ENCODE measurements at regions not wholly inside any gene's neighbourhood (a gene's known extent, or its start where the extent isn't known, plus 50 kb on each side); places are given as distances from the start of the nearest gene placed in this dataset.

GRCh38 chr22:47420211-47420610 lies 657.8 kb downstream of the TBC1D22A start:
- Histone ChIP-seq H4K20me1 (ENCODE audit: insufficient read depth) (no peaks in the 10 kb centered on the region), H3K9me2 (ENCODE audit: insufficient read depth) (no peaks in the 10 kb centered on the region), H3K9ac (no peak overlapping the region), H3K4me3 (no peak overlapping the region), H3K4me1 (ENCODE audit: insufficient read depth) (no peaks in the 10 kb centered on the region), H3K27ac (no peak overlapping the region), H3K4me2 (ENCODE audit: unreplicated experiment) (no peak overlapping the region), H3K36me3 (ENCODE audit: low read depth) (no peaks in the 10 kb centered on the region), H3F3A (ENCODE audit: insufficient read depth) (no peaks in the 10 kb centered on the region), H2AFZ (no peak overlapping the region), H3K9me3 (ENCODE audit: low read depth) (no peaks in the 10 kb centered on the region), H3K79me2 (ENCODE audit: insufficient read depth) (no peaks in the 10 kb centered on the region), H3K27me3 (replicated peaks; ENCODE audit: insufficient read depth) (no peaks in the 10 kb centered on the region)
- in situ Hi-C loops (cut with MboI): no loop called here
- 25 to 32% methylated on average over 3 of the region's 3 CpGs for WGBS, 2 experiments (ENCODE audit: low coverage in 1 of 2, low lambda C conversion rate in 2 of 2, missing lambda C conversion rate in 2 of 2)
- DNase-seq: no peak
- no peak for TF ChIP-seq EZH2phosphoT487 (IDR thresholded peaks at IDR 0.05; ENCODE audit: insufficient read depth, low read depth)
- no peak for TF ChIP-seq EZH2 (IDR thresholded peaks at IDR 0.05; ENCODE audit: insufficient read depth, poor library complexity, severe bottlenecking)

DNA sequence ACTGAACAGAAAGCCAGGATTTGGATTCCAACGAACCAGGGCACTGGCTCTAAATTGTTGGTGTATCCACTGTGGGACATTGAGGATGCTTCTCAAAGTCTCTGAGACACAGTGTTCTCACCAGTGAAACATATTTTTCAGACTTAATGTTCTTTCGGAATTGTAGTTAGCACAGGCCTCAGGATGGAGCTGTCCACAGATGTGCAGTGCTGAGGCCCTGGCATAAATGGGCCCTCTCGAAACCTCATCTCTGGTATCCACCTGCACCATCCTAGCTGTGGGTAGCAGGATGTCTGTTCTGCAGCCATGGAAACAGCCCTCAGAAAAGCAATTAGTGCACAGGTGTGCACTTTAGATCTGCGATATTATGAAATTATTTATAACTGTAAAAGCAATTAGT lies 656.8 kb downstream of the TBC1D22A start:
- Histone ChIP-seq H3F3A (ENCODE audit: insufficient read depth) (no peaks in the 10 kb centered on the region), H3K27ac (no peak overlapping the region), H3K4me1 (ENCODE audit: insufficient read depth) (no peaks in the 10 kb centered on the region), H3K79me2 (ENCODE audit: insufficient read depth) (no peaks in the 10 kb centered on the region), H3K9me3 (ENCODE audit: low read depth) (no peaks in the 10 kb centered on the region), H4K20me1 (ENCODE audit: insufficient read depth) (no peaks in the 10 kb centered on the region), H3K4me3 (no peak overlapping the region), H3K9me2 (ENCODE audit: insufficient read depth) (no peaks in the 10 kb centered on the region), H3K9ac (no peak overlapping the region), H3K36me3 (ENCODE audit: low read depth) (no peaks in the 10 kb centered on the region), H3K27me3 (replicated peaks; ENCODE audit: insufficient read depth) (no peaks in the 10 kb centered on the region), H2AFZ (no peak overlapping the region), H3K4me2 (ENCODE audit: unreplicated experiment) (no peak overlapping the region)
- 18 to 25% methylated on average over 4 of the region's 4 CpGs for WGBS, 2 experiments (ENCODE audit: low coverage in 1 of 2, low lambda C conversion rate in 2 of 2, missing lambda C conversion rate in 2 of 2)
- in situ Hi-C loops (cut with MboI): no loop called here
- no peak for DNase-seq
- no peak for TF ChIP-seq EZH2phosphoT487 (IDR thresholded peaks at IDR 0.05; ENCODE audit: insufficient read depth, low read depth)
- TF ChIP-seq EZH2 (IDR thresholded peaks at IDR 0.05; ENCODE audit: insufficient read depth, poor library complexity, severe bottlenecking): no peak

- 5 to 14% methylated on average over 2 of the region's 2 CpGs for WGBS, 2 experiments (ENCODE audit: low coverage in 1 of 2, low lambda C conversion rate in 2 of 2, missing lambda C conversion rate in 2 of 2)
Observed at GRCh38 chr22:47417699-47418098, 655.2 kb downstream of the TBC1D22A start.

GRCh38 chr22:47411006-47411405 lies 648.6 kb downstream of the TBC1D22A start:
- no peak overlapping the region for H3K27ac ChIP-seq
- H3K9ac ChIP-seq: no peak overlapping the region
- H3K27me3 ChIP-seq (replicated peaks; ENCODE audit: insufficient read depth): no peaks in the 10 kb centered on the region
- H3K36me3 ChIP-seq (ENCODE audit: low read depth): no peaks in the 10 kb centered on the region
- H2AFZ ChIP-seq: no peak overlapping the region
- in situ Hi-C loops (cut with MboI): no loop called here
- no peak overlapping the region for H3K4me3 ChIP-seq
- no peak for TF ChIP-seq EZH2phosphoT487 (IDR thresholded peaks at IDR 0.05; ENCODE audit: insufficient read depth, low read depth)
- TF ChIP-seq EZH2 (IDR thresholded peaks at IDR 0.05; ENCODE audit: insufficient read depth, poor library complexity, severe bottlenecking): no peak
- no peaks in the 10 kb centered on the region for H3K9me2 ChIP-seq (ENCODE audit: insufficient read depth)
- H3K79me2 ChIP-seq (ENCODE audit: insufficient read depth): no peaks in the 10 kb centered on the region
- no peaks in the 10 kb centered on the region for H3K4me1 ChIP-seq (ENCODE audit: insufficient read depth)
- no peak overlapping the region for H3K4me2 ChIP-seq (ENCODE audit: unreplicated experiment)
- no peaks in the 10 kb centered on the region for H4K20me1 ChIP-seq (ENCODE audit: insufficient read depth)
- 27 to 37% methylated on average over 8 of the region's 8 CpGs for WGBS, 2 experiments (ENCODE audit: low coverage in 1 of 2, low lambda C conversion rate in 2 of 2, missing lambda C conversion rate in 2 of 2)
- no peak for DNase-seq
- no peaks in the 10 kb centered on the region for H3F3A ChIP-seq (ENCODE audit: insufficient read depth)
- no peaks in the 10 kb centered on the region for H3K9me3 ChIP-seq (ENCODE audit: low read depth)

More at GRCh38 chr22:47417699-47418098, 655.2 kb downstream of the TBC1D22A start:
- Histone ChIP-seq H3F3A (ENCODE audit: insufficient read depth) (no peaks in the 10 kb centered on the region), H3K79me2 (ENCODE audit: insufficient read depth) (no peaks in the 10 kb centered on the region), H2AFZ (no peak overlapping the region), H3K9me2 (ENCODE audit: insufficient read depth) (no peaks in the 10 kb centered on the region), H4K20me1 (ENCODE audit: insufficient read depth) (no peaks in the 10 kb centered on the region), H3K27ac (no peak overlapping the region), H3K4me2 (ENCODE audit: unreplicated experiment) (no peak overlapping the region), H3K9ac (no peak overlapping the region), H3K27me3 (replicated peaks; ENCODE audit: insufficient read depth) (no peaks in the 10 kb centered on the region), H3K4me3 (no peak overlapping the region), H3K36me3 (ENCODE audit: low read depth) (no peaks in the 10 kb centered on the region), H3K4me1 (ENCODE audit: insufficient read depth) (no peaks in the 10 kb centered on the region), H3K9me3 (ENCODE audit: low read depth) (no peaks in the 10 kb centered on the region)
- no peak for TF ChIP-seq EZH2 (IDR thresholded peaks at IDR 0.05; ENCODE audit: insufficient read depth, poor library complexity, severe bottlenecking)
- no peak for TF ChIP-seq EZH2phosphoT487 (IDR thresholded peaks at IDR 0.05; ENCODE audit: insufficient read depth, low read depth)
- no peak for DNase-seq
- in situ Hi-C loops (cut with MboI): no loop called here
